Neural cell (in vitro differentiated cells): ENCODE measurements at regions not wholly inside any gene's neighbourhood (a gene's known extent, or its start where the extent isn't known, plus 50 kb on each side); places are given as distances from the start of the nearest gene placed in this dataset.

Experiments used
- H2AFZ ChIP-seq: fragments of 200-600, 300-800 bp; sonication (generic), shearing (Covaris generic); 2 replicates; pipeline ENCODE4 v1.6.0; 2014; ENCODE audit warnings: low read depth, mild to moderate bottlenecking, antibody characterized with exemption, low read length, moderate library complexity
- H3F3A ChIP-seq: fragments of 200-600 bp; shearing (Covaris generic); 2 replicates; pipeline ENCODE4 v1.6.1; 2016; ENCODE audit warnings: mild to moderate bottlenecking, moderate library complexity, mixed read lengths, antibody characterized with exemption, low read length; ENCODE audit not compliant: insufficient read depth, poor library complexity, severe bottlenecking
- H3K27ac ChIP-seq: fragments of 200-600, 300-800 bp; sonication (generic), shearing (Covaris generic); 2 replicates; pipeline ENCODE4 v1.5.1; 2014; ENCODE audit warnings: mild to moderate bottlenecking, low read length, moderate library complexity
- H3K27me3 ChIP-seq: fragments of 300-800, 200-600 bp; sonication (generic), shearing (Covaris generic); 2 replicates; pipeline ENCODE4 v1.6.0; 2014; ENCODE audit warnings: mild to moderate bottlenecking, low read depth, low read length, moderate library complexity; ENCODE audit not compliant: insufficient read depth
- H3K36me3 ChIP-seq: fragments of 300-800, 200-600 bp; sonication (generic), shearing (Covaris generic); 2 replicates; pipeline ENCODE4 v1.5.1; 2014; ENCODE audit warnings: mild to moderate bottlenecking, antibody characterized with exemption, low read length, moderate library complexity; ENCODE audit not compliant: insufficient read depth
- H3K4me2 ChIP-seq: fragments of 300-800, 200-600 bp; sonication (generic), shearing (Covaris generic); 2 replicates; pipeline ENCODE4 v1.6.0; 2014; ENCODE audit warnings: mild to moderate bottlenecking, low read length
- H3K4me3 ChIP-seq: fragments of 300-800, 200-600 bp; sonication (generic), shearing (Covaris generic); 2 replicates; pipeline ENCODE4 v1.5.1; 2014; ENCODE audit warnings: mild to moderate bottlenecking, low read length, moderate library complexity
- H3K79me2 ChIP-seq: fragments of 200-600 bp; shearing (Covaris generic); replicated peaks from 2 replicates; pipeline ENCODE4 v1.6.0; 2014; ENCODE audit warnings: mild to moderate bottlenecking, low read length, moderate library complexity; ENCODE audit not compliant: insufficient read depth
- H3K9ac ChIP-seq: fragments of 300-800, 200-600 bp; sonication (generic), shearing (Covaris generic); 2 replicates; pipeline ENCODE4 v1.6.1; 2016; ENCODE audit warnings: mild to moderate bottlenecking, low read length, mixed read lengths
- H3K9me2 ChIP-seq: fragments of 200-600 bp; shearing (Covaris generic); 2 replicates; pipeline ENCODE4 v1.6.1; 2016; ENCODE audit warnings: mild to moderate bottlenecking, low read length, mixed read lengths; ENCODE audit not compliant: insufficient read depth
- H3K9me3 ChIP-seq: fragments of 200-600, 300-800 bp; sonication (generic), shearing (Covaris generic); 2 replicates; pipeline ENCODE4 v1.6.1; 2016; ENCODE audit warnings: mild to moderate bottlenecking, mixed run types, low read length, moderate library complexity, mixed read lengths
- H4K20me1 ChIP-seq: fragments of 200-600 bp; shearing (Covaris generic); 2 replicates; pipeline ENCODE4 v1.6.1; 2016; ENCODE audit warnings: mild to moderate bottlenecking, mixed run types; ENCODE audit not compliant: insufficient read depth
- CTCF ChIP-seq: fragments of 450-650 bp; IDR thresholded peaks from 2 replicates; pipeline ENCODE4 v1.5.1; 2014; ENCODE audit warnings: antibody characterized with exemption, mild to moderate bottlenecking, moderate library complexity; ENCODE audit not compliant: poor library complexity, severe bottlenecking
- EP300 ChIP-seq: fragments of 450-650 bp; conservative IDR thresholded peaks from 2 replicates; pipeline ENCODE4 v1.6.1; 2014; ENCODE audit warnings: antibody characterized with exemption, mild to moderate bottlenecking, moderate library complexity; ENCODE audit not compliant: poor library complexity, severe bottlenecking
- EZH2 ChIP-seq: fragments of 200-600, 300-800 bp; shearing (Covaris generic), sonication (generic); IDR thresholded peaks from 2 replicates; pipeline ENCODE4 v1.6.1; 2014; ENCODE audit warnings: antibody characterized with exemption, low read length, borderline replicate concordance, mild to moderate bottlenecking; ENCODE audit not compliant: insufficient read depth, poor library complexity, severe bottlenecking
- MXI1 ChIP-seq: fragments of 450-650 bp; conservative IDR thresholded peaks from 2 replicates; pipeline ENCODE4 v1.6.1; 2014; ENCODE audit warnings: antibody characterized with exemption, mild to moderate bottlenecking; ENCODE audit not compliant: poor library complexity, severe bottlenecking
- POLR2AphosphoS5 ChIP-seq: IDR thresholded peaks from 2 replicates; pipeline ENCODE4 v1.6.1; 2012
- RAD21 ChIP-seq: fragments of 450-650 bp; conservative IDR thresholded peaks from 2 replicates; pipeline ENCODE4 v1.6.1; 2014; ENCODE audit warnings: antibody characterized with exemption, mild to moderate bottlenecking, moderate library complexity
- REST ChIP-seq: IDR thresholded peaks from 2 replicates; pipeline ENCODE4 v1.6.1; 2012; ENCODE audit warnings: borderline replicate concordance
- SMC3 ChIP-seq: fragments of 450-650 bp; conservative IDR thresholded peaks from 2 replicates; pipeline ENCODE4 v1.6.1; 2014; ENCODE audit warnings: antibody characterized with exemption, mild to moderate bottlenecking, moderate library complexity; ENCODE audit not compliant: poor library complexity
- TAF1 ChIP-seq: IDR thresholded peaks from 2 replicates; pipeline ENCODE4 v1.6.1; 2012; ENCODE audit warnings: low read depth

GRCh38 chrX:45954026-45954425, 591.2 kb downstream of the ZNF674 start:
- no peaks in the 10 kb centered on the region for H3K79me2 ChIP-seq
- H3K36me3 ChIP-seq: no peaks in the 10 kb centered on the region
- H3K9me2 ChIP-seq: no peaks in the 10 kb centered on the region
- no peaks in the 10 kb centered on the region for H3K9me3 ChIP-seq
- no peak overlapping the region for H3K4me2 ChIP-seq
- no peak overlapping the region for H3K27ac ChIP-seq
- no peak overlapping the region for H3K9ac ChIP-seq
- no peak overlapping the region for H3K4me3 ChIP-seq
- H2AFZ ChIP-seq: no peak overlapping the region
- no peak for TF ChIP-seq EZH2
- TF ChIP-seq RAD21: no peak
- no peak for TF ChIP-seq MXI1
- no peak for TF ChIP-seq REST
- no peak for TF ChIP-seq EP300
- no peak for TF ChIP-seq SMC3
- no peak for TF ChIP-seq TAF1
- TF ChIP-seq POLR2AphosphoS5: no peak
- no peak for TF ChIP-seq CTCF
- H3K27me3 ChIP-seq: no peaks in the 10 kb centered on the region
- no peaks in the 10 kb centered on the region for H3F3A ChIP-seq
- no peaks in the 10 kb centered on the region for H4K20me1 ChIP-seq

GRCh38 chrX:45952030-45952429, 593.2 kb downstream of the ZNF674 start:
- no peaks in the 10 kb centered on the region for H3K9me3 ChIP-seq
- TF ChIP-seq EP300: no peak
- TF ChIP-seq TAF1: no peak
- no peaks in the 10 kb centered on the region for H3K79me2 ChIP-seq
- H3K9ac ChIP-seq: no peak overlapping the region
- no peaks in the 10 kb centered on the region for H4K20me1 ChIP-seq
- H3K27me3 ChIP-seq: no peaks in the 10 kb centered on the region
- H3K4me3 ChIP-seq: no peak overlapping the region
- H3K9me2 ChIP-seq: no peaks in the 10 kb centered on the region
- no peak overlapping the region for H3K4me2 ChIP-seq
- no peaks in the 10 kb centered on the region for H3K36me3 ChIP-seq
- H3F3A ChIP-seq: no peaks in the 10 kb centered on the region
- no peak overlapping the region for H3K27ac ChIP-seq
- H2AFZ ChIP-seq: no peak overlapping the region

- Histone ChIP-seq H2AFZ (no peak overlapping the region), H3K27me3 (no peaks in the 10 kb centered on the region), H3K9me2 (no peaks in the 10 kb centered on the region), H3K4me2 (no peak overlapping the region), H3K9me3 (no peaks in the 10 kb centered on the region), H3K9ac (no peak overlapping the region), H3K4me3 (no peak overlapping the region), H3K79me2 (no peaks in the 10 kb centered on the region), H3F3A (no peaks in the 10 kb centered on the region), H4K20me1 (no peaks in the 10 kb centered on the region), H3K36me3 (no peaks in the 10 kb centered on the region), H3K27ac (no peak overlapping the region)
- TF ChIP-seq RAD21 (no peak), EZH2 (no peak), MXI1 (no peak), TAF1 (no peak), CTCF (no peak), POLR2AphosphoS5 (no peak), SMC3 (no peak), REST (no peak), EP300 (no peak)
Observed at GRCh38 chrX:45935408-45935807, 609.8 kb downstream of the ZNF674 start.
